ENCODE measurements at regions not wholly inside any gene's neighbourhood (a gene's known extent, or its start where the extent isn't known, plus 50 kb on each side); places are given as distances from the start of the nearest gene placed in this dataset.
A peak's percentile ranks its signal among the peaks of the same experiment; 100 is the strongest.
"Not testable (repeated sequence)": the region's sequence is repeated elsewhere in the genome, so short reads cannot be mapped to it uniquely, and the experiment has no call there.

- H3K4me1 ChIP-seq (ENCODE audit: control insufficient read depth in 1 of 2, insufficient read depth in 2 of 2, low read length in 2 of 2); H3K27ac ChIP-seq (ENCODE audit: low read length); H3K9me3 ChIP-seq (ENCODE audit: control insufficient read depth in 1 of 2, low read length in 2 of 2); H3K4me3 ChIP-seq (ENCODE audit: low read depth in 1 of 2, low read length in 2 of 2); H3K27me3 ChIP-seq (ENCODE audit: low read depth, low read length); H3K36me3 ChIP-seq (ENCODE audit: control insufficient read depth in 1 of 2, insufficient read depth in 2 of 2, low read length in 2 of 2): not testable (repeated sequence)
These were observed 236.4 kb upstream of the NUPR2 start for GRCh38 chr7:56352576-56352975.

GRCh38 chr7:56351181-56351580 is 235.0 kb upstream of the NUPR2 start:
- H3K27me3 ChIP-seq (ENCODE audit: low read depth, low read length); H3K4me3 ChIP-seq (ENCODE audit: low read depth in 1 of 2, low read length in 2 of 2); H3K36me3 ChIP-seq (ENCODE audit: control insufficient read depth in 1 of 2, insufficient read depth in 2 of 2, low read length in 2 of 2); H3K9me3 ChIP-seq (ENCODE audit: control insufficient read depth in 1 of 2, low read length in 2 of 2); H3K4me1 ChIP-seq (ENCODE audit: control insufficient read depth in 1 of 2, insufficient read depth in 2 of 2, low read length in 2 of 2); H3K27ac ChIP-seq (ENCODE audit: low read length): not testable (repeated sequence)

GRCh38 chr7:56348311-56348710 is 232.1 kb upstream of the NUPR2 start:
- H3K9me3 ChIP-seq (ENCODE audit: control insufficient read depth in 1 of 2, low read length in 2 of 2); H3K4me1 ChIP-seq (ENCODE audit: control insufficient read depth in 1 of 2, insufficient read depth in 2 of 2, low read length in 2 of 2); H3K4me3 ChIP-seq (ENCODE audit: low read depth in 1 of 2, low read length in 2 of 2); H3K27me3 ChIP-seq (ENCODE audit: low read depth, low read length); H3K27ac ChIP-seq (ENCODE audit: low read length); H3K36me3 ChIP-seq (ENCODE audit: control insufficient read depth in 1 of 2, insufficient read depth in 2 of 2, low read length in 2 of 2): not testable (repeated sequence)

GRCh38 chr7:56328327-56328726 is 212.1 kb upstream of the NUPR2 start:
- H3K4me1 ChIP-seq (ENCODE audit: control insufficient read depth in 1 of 2, insufficient read depth in 2 of 2, low read length in 2 of 2); H3K27ac ChIP-seq (ENCODE audit: low read length); H3K4me3 ChIP-seq (ENCODE audit: low read depth in 1 of 2, low read length in 2 of 2); H3K9me3 ChIP-seq (ENCODE audit: control insufficient read depth in 1 of 2, low read length in 2 of 2); H3K36me3 ChIP-seq (ENCODE audit: control insufficient read depth in 1 of 2, insufficient read depth in 2 of 2, low read length in 2 of 2); H3K27me3 ChIP-seq (ENCODE audit: low read depth, low read length): not testable (repeated sequence)

- no peak overlapping the region for H3K27ac ChIP-seq (ENCODE audit: low read length)
- H3K4me3 ChIP-seq (ENCODE audit: low read depth in 1 of 2, low read length in 2 of 2) = no peak overlapping the region
- no peaks in the 10 kb centered on the region for H3K9me3 ChIP-seq (ENCODE audit: control insufficient read depth in 1 of 2, low read length in 2 of 2)
- no peaks in the 10 kb centered on the region for H3K27me3 ChIP-seq (ENCODE audit: low read depth, low read length)
- no peaks in the 10 kb centered on the region for H3K4me1 ChIP-seq (ENCODE audit: control insufficient read depth in 1 of 2, insufficient read depth in 2 of 2, low read length in 2 of 2)
- H3K36me3 ChIP-seq (ENCODE audit: control insufficient read depth in 1 of 2, insufficient read depth in 2 of 2, low read length in 2 of 2) = no peaks in the 10 kb centered on the region
These were observed 174.3 kb upstream of the NUPR2 start for GRCh38 chr7:56290548-56290947.

- Histone ChIP-seq H3K4me1 (ENCODE audit: control insufficient read depth in 1 of 2, insufficient read depth in 2 of 2, low read length in 2 of 2) (no peaks in the 10 kb centered on the region), H3K4me3 (ENCODE audit: low read depth in 1 of 2, low read length in 2 of 2) (peak overlapping the region in 1 of 2 donors; percentile 62), H3K27ac (ENCODE audit: low read length) (no peak overlapping the region), H3K9me3 (ENCODE audit: control insufficient read depth in 1 of 2, low read length in 2 of 2) (no peaks in the 10 kb centered on the region), H3K36me3 (ENCODE audit: control insufficient read depth in 1 of 2, insufficient read depth in 2 of 2, low read length in 2 of 2) (no peaks in the 10 kb centered on the region), H3K27me3 (ENCODE audit: low read depth, low read length) (no peaks in the 10 kb centered on the region)
These were observed 171.4 kb upstream of the NUPR2 start for GRCh38 chr7:56287429-56288138.

GRCh38 chr7:56256108-56256507 is 139.9 kb upstream of the NUPR2 start:
- no peaks in the 10 kb centered on the region for H3K4me1 ChIP-seq (ENCODE audit: control insufficient read depth in 1 of 2, insufficient read depth in 2 of 2, low read length in 2 of 2)
- peaks cover 0 to 3% of the 10 kb centered on the region in 2 donors for H3K9me3 ChIP-seq (ENCODE audit: control insufficient read depth in 1 of 2, low read length in 2 of 2)
- H3K27me3 ChIP-seq (ENCODE audit: low read depth, low read length) = no peaks in the 10 kb centered on the region
- H3K36me3 ChIP-seq (ENCODE audit: control insufficient read depth in 1 of 2, insufficient read depth in 2 of 2, low read length in 2 of 2) = no peaks in the 10 kb centered on the region
- H3K4me3 ChIP-seq (ENCODE audit: low read depth in 1 of 2, low read length in 2 of 2) = no peak overlapping the region
- no peak overlapping the region for H3K27ac ChIP-seq (ENCODE audit: low read length)

GRCh38 chr7:56250135-56250534 is 133.9 kb upstream of the NUPR2 start:
- no peaks in the 10 kb centered on the region for H3K4me1 ChIP-seq (ENCODE audit: control insufficient read depth in 1 of 2, insufficient read depth in 2 of 2, low read length in 2 of 2)

GRCh38 chr7:56229631-56230030 is 113.4 kb upstream of the NUPR2 start:
- H3K36me3 ChIP-seq (ENCODE audit: control insufficient read depth in 1 of 2, insufficient read depth in 2 of 2, low read length in 2 of 2) = no peaks in the 10 kb centered on the region
- no peaks in the 10 kb centered on the region for H3K27me3 ChIP-seq (ENCODE audit: low read depth, low read length)
- no peaks in the 10 kb centered on the region for H3K4me1 ChIP-seq (ENCODE audit: control insufficient read depth in 1 of 2, insufficient read depth in 2 of 2, low read length in 2 of 2)
- no peak overlapping the region for H3K4me3 ChIP-seq (ENCODE audit: low read depth in 1 of 2, low read length in 2 of 2)
- no peaks in the 10 kb centered on the region for H3K9me3 ChIP-seq (ENCODE audit: control insufficient read depth in 1 of 2, low read length in 2 of 2)
- H3K27ac ChIP-seq (ENCODE audit: low read length) = no peak overlapping the region

More at GRCh38 chr7:56250135-56250534, 133.9 kb upstream of the NUPR2 start:
- Histone ChIP-seq H3K36me3 (ENCODE audit: control insufficient read depth in 1 of 2, insufficient read depth in 2 of 2, low read length in 2 of 2) (no peaks in the 10 kb centered on the region), H3K27ac (ENCODE audit: low read length) (no peak overlapping the region), H3K9me3 (ENCODE audit: control insufficient read depth in 1 of 2, low read length in 2 of 2) (peaks cover 0 to 2% of the 10 kb centered on the region in 2 donors), H3K27me3 (ENCODE audit: low read depth, low read length) (no peaks in the 10 kb centered on the region), H3K4me3 (ENCODE audit: low read depth in 1 of 2, low read length in 2 of 2) (no peak overlapping the region)

GRCh38 chr7:56222866-56223265 is 106.6 kb upstream of the NUPR2 start:
- Histone ChIP-seq H3K4me1 (ENCODE audit: control insufficient read depth in 1 of 2, insufficient read depth in 2 of 2, low read length in 2 of 2) (no peaks in the 10 kb centered on the region), H3K9me3 (ENCODE audit: control insufficient read depth in 1 of 2, low read length in 2 of 2) (no peaks in the 10 kb centered on the region), H3K27me3 (ENCODE audit: low read depth, low read length) (no peaks in the 10 kb centered on the region), H3K27ac (ENCODE audit: low read length) (no peak overlapping the region), H3K36me3 (ENCODE audit: control insufficient read depth in 1 of 2, insufficient read depth in 2 of 2, low read length in 2 of 2) (no peaks in the 10 kb centered on the region), H3K4me3 (ENCODE audit: low read depth in 1 of 2, low read length in 2 of 2) (no peak overlapping the region)

GRCh38 chr7:56219017-56219416 is 102.8 kb upstream of the NUPR2 start:
- no peaks in the 10 kb centered on the region for H3K36me3 ChIP-seq (ENCODE audit: control insufficient read depth in 1 of 2, insufficient read depth in 2 of 2, low read length in 2 of 2)
- no peak overlapping the region for H3K4me3 ChIP-seq (ENCODE audit: low read depth in 1 of 2, low read length in 2 of 2)
- H3K27ac ChIP-seq (ENCODE audit: low read length) = no peak overlapping the region
- no peaks in the 10 kb centered on the region for H3K27me3 ChIP-seq (ENCODE audit: low read depth, low read length)
- H3K9me3 ChIP-seq (ENCODE audit: control insufficient read depth in 1 of 2, low read length in 2 of 2) = peaks cover 0 to 22% of the 10 kb centered on the region in 2 donors
- no peaks in the 10 kb centered on the region for H3K4me1 ChIP-seq (ENCODE audit: control insufficient read depth in 1 of 2, insufficient read depth in 2 of 2, low read length in 2 of 2)

GRCh38 chr7:56218510-56218909 is 102.3 kb upstream of the NUPR2 start:
- Histone ChIP-seq H3K27me3 (ENCODE audit: low read depth, low read length) (no peaks in the 10 kb centered on the region), H3K27ac (ENCODE audit: low read length) (no peak overlapping the region), H3K4me3 (ENCODE audit: low read depth in 1 of 2, low read length in 2 of 2) (no peak overlapping the region), H3K4me1 (ENCODE audit: control insufficient read depth in 1 of 2, insufficient read depth in 2 of 2, low read length in 2 of 2) (no peaks in the 10 kb centered on the region), H3K9me3 (ENCODE audit: control insufficient read depth in 1 of 2, low read length in 2 of 2) (peaks cover 0 to 22% of the 10 kb centered on the region in 2 donors), H3K36me3 (ENCODE audit: control insufficient read depth in 1 of 2, insufficient read depth in 2 of 2, low read length in 2 of 2) (no peaks in the 10 kb centered on the region)

All from muscle layer of duodenum (tissue), 2 donors.